IMR-90 (cell line): ENCODE measurements at regions not wholly inside any gene's neighbourhood (a gene's known extent, or its start where the extent isn't known, plus 50 kb on each side); places are given as distances from the start of the nearest gene placed in this dataset.

Experiments used
- ATAC-seq: fragments of 200-7000 bp; cut with Tn5 transposase; 2 replicates; pipeline ENCODE4 v1.9.1; 2020; ENCODE audit warnings: low read depth, mild to moderate bottlenecking, moderate library complexity
- BruUV-seq: library from RNA; stranded (reverse); fragments of 400-500 nt; replicated peaks from 2 replicates; lab custom pipeline; 2021; lab: Mats Ljungman, UMichigan
- CTCF ChIA-PET: fragments of 300-600 bp; formaldehyde crosslinking; extraction: SDS; loops from one replicate; lab custom pipeline; 2021; ENCODE audit warnings: antibody characterized with exemption; lab: Yijun Ruan, JAX
- POLR2A ChIA-PET: fragments of 300-600 bp; sonication (Branson Sonifier 250); formaldehyde crosslinking; loops from one replicate; lab custom pipeline; 2022; ENCODE audit warnings: antibody characterized with exemption; ENCODE audit not compliant: unreplicated experiment; lab: Charles Lee
- DNase-seq: peaks from one replicate; pipeline ENCODE4 v3.0.0; 2013
- H2AFZ ChIP-seq: replicated peaks from 2 replicates; pipeline ENCODE3; 2013; ENCODE audit warnings: low read length, mild to moderate bottlenecking; ENCODE audit not compliant: poor library complexity
- H2AK5ac ChIP-seq: 2 replicates; pipeline ENCODE4 v1.6.1; 2013; ENCODE audit warnings: low read depth, low read length, inconsistent platforms
- H2AK9ac ChIP-seq: replicated peaks from 2 replicates; pipeline ENCODE3; 2013; ENCODE audit warnings: mild to moderate bottlenecking, low read depth, low read length, moderate library complexity; ENCODE audit not compliant: poor library complexity
- H2BK120ac ChIP-seq: 2 replicates; pipeline ENCODE4 v1.6.1; 2013; ENCODE audit warnings: low read depth, low read length, inconsistent platforms
- H2BK15ac ChIP-seq: 3 replicates; pipeline ENCODE4 v1.6.1; 2013; ENCODE audit warnings: low read depth, low read length, inconsistent platforms
- H2BK20ac ChIP-seq: 2 replicates; pipeline ENCODE4 v1.6.1; 2013; ENCODE audit warnings: low read depth, mild to moderate bottlenecking, inconsistent platforms, low read length, moderate library complexity
- H2BK5ac ChIP-seq: 2 replicates; pipeline ENCODE4 v1.6.1; 2013; ENCODE audit warnings: mild to moderate bottlenecking, low read depth, low read length, inconsistent platforms; ENCODE audit not compliant: poor library complexity, severe bottlenecking
- H3K14ac ChIP-seq: replicated peaks from 2 replicates; pipeline ENCODE4 v1.6.1; 2013; ENCODE audit warnings: low read depth, low read length, inconsistent platforms
- H3K18ac ChIP-seq: 2 replicates; pipeline ENCODE4 v1.6.1; 2013; ENCODE audit warnings: low read depth, low read length, control low read depth
- H3K23ac ChIP-seq: 2 replicates; pipeline ENCODE4 v1.6.1; 2013; ENCODE audit warnings: low read depth, low read length, inconsistent platforms
- H3K27ac ChIP-seq: 2 replicates; pipeline ENCODE4 v1.5.1; 2013; ENCODE audit warnings: mild to moderate bottlenecking, control low read depth, low read length; ENCODE audit not compliant: insufficient read depth
- H3K27me3 ChIP-seq: 2 replicates; pipeline ENCODE4 v1.6.1; 2013; ENCODE audit warnings: low read length; ENCODE audit not compliant: control insufficient read depth, insufficient read depth
- H3K36me3 ChIP-seq: 2 replicates; pipeline ENCODE4 v1.6.1; 2013; ENCODE audit warnings: low read length, mixed read lengths; ENCODE audit not compliant: control insufficient read depth, insufficient read depth
- H3K4ac ChIP-seq: 2 replicates; pipeline ENCODE4 v1.6.1; 2013; ENCODE audit warnings: low read depth, low read length, inconsistent platforms
- H3K4me1 ChIP-seq: 2 replicates; pipeline ENCODE4 v1.6.1; 2013; ENCODE audit warnings: low read length, mixed read lengths; ENCODE audit not compliant: control insufficient read depth, insufficient read depth
- H3K4me2 ChIP-seq: 2 replicates; pipeline ENCODE4 v1.6.1; 2013; ENCODE audit warnings: low read depth, mild to moderate bottlenecking, control low read depth, low read length, moderate library complexity
- H3K4me3 ChIP-seq: 2 replicates; pipeline ENCODE4 v1.5.1; 2013; ENCODE audit warnings: low read depth, mild to moderate bottlenecking, control low read depth, low read length, moderate library complexity; ENCODE audit not compliant: insufficient read depth
- H3K56ac ChIP-seq: 2 replicates; pipeline ENCODE4 v1.6.1; 2013; ENCODE audit warnings: low read length, inconsistent platforms; ENCODE audit not compliant: insufficient read depth; ENCODE audit errors: extremely low read depth
- H3K79me1 ChIP-seq, 2 experiments: 2 replicates each; pipeline ENCODE4 v1.6.1; 2013; ENCODE audit warnings: low read length in 2 of 2, inconsistent platforms in 1 of 2, low read depth in 1 of 2
- H3K9ac ChIP-seq: 2 replicates; pipeline ENCODE4 v1.6.1; 2013; ENCODE audit warnings: low read depth, low read length, control low read depth
- H3K9me1 ChIP-seq: 2 replicates; pipeline ENCODE4 v1.6.1; 2013; ENCODE audit warnings: low read length, inconsistent platforms; ENCODE audit not compliant: insufficient read depth
- H3K9me3 ChIP-seq: 2 replicates; pipeline ENCODE4 v1.6.1; 2013; ENCODE audit warnings: low read length; ENCODE audit not compliant: control insufficient read depth, insufficient read depth
- H4K20me1 ChIP-seq: 2 replicates; pipeline ENCODE4 v1.6.1; 2013; ENCODE audit warnings: low read length, inconsistent platforms; ENCODE audit not compliant: insufficient read depth
- H4K5ac ChIP-seq: 2 replicates; pipeline ENCODE4 v1.6.1; 2013; ENCODE audit warnings: mild to moderate bottlenecking, low read depth, low read length, control low read depth
- H4K8ac ChIP-seq, 2 experiments: 2 replicates each; pipeline ENCODE4 v1.6.1; 2013; ENCODE audit warnings: low read depth in 2 of 2, low read length in 2 of 2, control low read depth in 1 of 2, inconsistent platforms in 1 of 2
- H4K91ac ChIP-seq: 2 replicates; pipeline ENCODE4 v1.6.1; 2013; ENCODE audit warnings: low read depth, low read length, inconsistent platforms; ENCODE audit not compliant: insufficient read depth
- CHD1 ChIP-seq: IDR thresholded peaks from 2 replicates; pipeline ENCODE4 v1.6.1; 2012; ENCODE audit warnings: low read depth, low read length, improper control_type of control experiment
- ELK1 ChIP-seq: fragments of 150-350 bp; IDR thresholded peaks from 2 replicates; pipeline ENCODE4 v1.6.1; 2016; ENCODE audit warnings: low read depth, mild to moderate bottlenecking, low read length, moderate library complexity, borderline replicate concordance
- WGBS, 2 experiments: methylation state at CpG; one replicate each; pipeline versions ENCODE4 v1.1.5 to v1.1.7; 2013; ENCODE audit warnings: missing lambda C conversion rate in 2 of 2; ENCODE audit not compliant: insufficient read length in 1 of 2; ENCODE audit errors: extremely low coverage in 2 of 2; 5-methylcytosine and 5-hydroxymethylcytosine counted together
- dilution Hi-C: fragments of 300-500 bp; cut with HindIII; formaldehyde crosslinking; loops from one replicate; pipeline ENCODE4 v1.14.3; 2018; ENCODE audit warnings: low sequenced_read_pairs; ENCODE audit not compliant: unreplicated experiment
- in situ Hi-C: fragments of 300-500 bp; cut with MboI; formaldehyde crosslinking; loops from 3 replicates; pipeline ENCODE4 v1.14.3; 2019; ENCODE audit warnings: low sequenced_read_pairs, inconsistent platforms, mixed read lengths
- intact Hi-C: fragments of 100-400 bp; cut with micrococcal nuclease; formaldehyde crosslinking; loops from 2 replicates; pipeline ENCODE4 v1.10.0; 2022

GRCh38 chr4:85408301-85408700 lies 66.6 kb upstream of the ARHGAP24 start:
- no peaks in the 10 kb centered on the region for H3K4me1 ChIP-seq
- no peaks in the 10 kb centered on the region for H3K9me3 ChIP-seq
- dilution Hi-C loops (no loop called here), intact Hi-C loops (no loop called here), in situ Hi-C loops (no loop called here)
- no peak overlapping the region for H2BK5ac ChIP-seq
- H3K23ac ChIP-seq: no peak overlapping the region
- CTCF ChIA-PET: no interaction called here
- H3K4me3 ChIP-seq: no peak overlapping the region
- no peaks in the 10 kb centered on the region for H4K20me1 ChIP-seq
- no peak overlapping the region for H2BK120ac ChIP-seq
- DNase-seq (no peak), ATAC-seq (no peak)
- no peak overlapping the region for H3K4ac ChIP-seq
- no peak overlapping the region for H3K4me2 ChIP-seq
- H3K27me3 ChIP-seq: no peaks in the 10 kb centered on the region
- H2AK9ac ChIP-seq: no peak overlapping the region
- no peak overlapping the region for H2AFZ ChIP-seq
- no peaks in the 10 kb centered on the region for H3K36me3 ChIP-seq
- no peak overlapping the region for H4K5ac ChIP-seq
- no peak overlapping the region for H3K18ac ChIP-seq
- no peak overlapping the region for H3K56ac ChIP-seq
- WGBS, 2 experiments: no CpG with 5 or more reads among the region's 1 CpG
- H2BK15ac ChIP-seq: no peak overlapping the region
- no peak overlapping the region for H2BK20ac ChIP-seq
- BruUV-seq: no TSS peak
- no peak overlapping the region for H2AK5ac ChIP-seq
- H3K27ac ChIP-seq: no peak overlapping the region
- no peak overlapping the region for H4K8ac ChIP-seq
- POLR2A ChIA-PET: no interaction called here
- H3K79me1 ChIP-seq: no peaks in the 10 kb centered on the region
- no peaks in the 10 kb centered on the region for H3K9me1 ChIP-seq
- H3K14ac ChIP-seq: no peak overlapping the region
- no peak for TF ChIP-seq ELK1
- TF ChIP-seq CHD1: no peak
- no peak overlapping the region for H4K91ac ChIP-seq
- H3K9ac ChIP-seq: no peak overlapping the region
